ENCODE measurements at regions not wholly inside any gene's neighbourhood (a gene's known extent, or its start where the extent isn't known, plus 50 kb on each side); places are given as distances from the start of the nearest gene placed in this dataset.
"Not testable (repeated sequence)": the region's sequence is repeated elsewhere in the genome, so short reads cannot be mapped to it uniquely, and the experiment has no call there.

DNA sequence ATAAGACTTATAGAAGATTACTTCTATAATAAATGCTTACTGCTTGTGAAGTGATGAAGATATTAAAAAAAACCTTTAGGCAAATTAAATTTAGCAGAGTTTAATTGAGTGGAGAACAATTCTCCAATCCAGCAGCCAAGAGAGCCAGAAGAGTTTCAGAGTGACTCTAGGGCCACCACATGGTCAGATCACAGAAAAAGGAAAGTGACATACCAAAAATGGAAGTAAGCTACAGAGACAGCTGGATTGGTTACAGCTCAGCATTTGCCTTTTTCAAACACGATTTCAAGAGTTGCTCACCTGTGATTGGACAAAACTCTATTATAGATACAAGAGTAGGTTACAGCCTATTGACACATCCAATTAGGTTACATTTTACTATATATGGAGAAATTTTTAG is 79.0 kb upstream of the TRAM1L1 start:
- DNase-seq (ENCODE audit: extremely low read depth, low read depth) = no peak
- H3K4me3 ChIP-seq (replicated peaks; ENCODE audit: low read depth, low read length) = no peak overlapping the region
- TF ChIP-seq, protein P1, sequence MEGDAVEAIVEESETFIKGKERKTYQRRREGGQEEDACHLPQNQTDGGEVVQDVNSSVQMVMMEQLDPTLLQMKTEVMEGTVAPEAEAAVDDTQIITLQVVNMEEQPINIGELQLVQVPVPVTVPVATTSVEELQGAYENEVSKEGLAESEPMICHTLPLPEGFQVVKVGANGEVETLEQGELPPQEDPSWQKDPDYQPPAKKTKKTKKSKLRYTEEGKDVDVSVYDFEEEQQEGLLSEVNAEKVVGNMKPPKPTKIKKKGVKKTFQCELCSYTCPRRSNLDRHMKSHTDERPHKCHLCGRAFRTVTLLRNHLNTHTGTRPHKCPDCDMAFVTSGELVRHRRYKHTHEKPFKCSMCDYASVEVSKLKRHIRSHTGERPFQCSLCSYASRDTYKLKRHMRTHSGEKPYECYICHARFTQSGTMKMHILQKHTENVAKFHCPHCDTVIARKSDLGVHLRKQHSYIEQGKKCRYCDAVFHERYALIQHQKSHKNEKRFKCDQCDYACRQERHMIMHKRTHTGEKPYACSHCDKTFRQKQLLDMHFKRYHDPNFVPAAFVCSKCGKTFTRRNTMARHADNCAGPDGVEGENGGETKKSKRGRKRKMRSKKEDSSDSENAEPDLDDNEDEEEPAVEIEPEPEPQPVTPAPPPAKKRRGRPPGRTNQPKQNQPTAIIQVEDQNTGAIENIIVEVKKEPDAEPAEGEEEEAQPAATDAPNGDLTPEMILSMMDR (IDR thresholded peaks at IDR 0.05; ENCODE audit: low read depth, low read length, missing control alignments) = no peak

DNA sequence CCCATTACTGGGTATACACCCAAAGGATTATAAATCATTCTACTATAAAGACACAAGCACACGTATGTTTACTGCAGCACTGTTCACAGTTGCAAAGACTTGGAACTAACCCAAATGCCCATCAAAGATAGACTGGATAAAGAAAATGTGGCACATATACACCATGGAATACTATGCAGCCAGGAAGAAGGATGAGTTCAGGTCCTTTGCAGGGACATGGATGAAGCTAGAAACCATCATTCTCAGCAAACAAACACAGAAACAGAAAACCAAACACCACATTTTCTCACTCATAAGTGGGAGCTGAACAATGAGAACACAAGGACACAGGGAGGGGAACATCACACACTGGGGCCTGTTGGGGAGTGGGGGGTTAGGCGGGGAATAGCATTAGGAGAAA is 90.0 kb upstream of the TRAM1L1 start:
- not testable (repeated sequence) for DNase-seq (ENCODE audit: extremely low read depth, low read depth); H3K4me3 ChIP-seq (replicated peaks; ENCODE audit: low read depth, low read length)

DNA sequence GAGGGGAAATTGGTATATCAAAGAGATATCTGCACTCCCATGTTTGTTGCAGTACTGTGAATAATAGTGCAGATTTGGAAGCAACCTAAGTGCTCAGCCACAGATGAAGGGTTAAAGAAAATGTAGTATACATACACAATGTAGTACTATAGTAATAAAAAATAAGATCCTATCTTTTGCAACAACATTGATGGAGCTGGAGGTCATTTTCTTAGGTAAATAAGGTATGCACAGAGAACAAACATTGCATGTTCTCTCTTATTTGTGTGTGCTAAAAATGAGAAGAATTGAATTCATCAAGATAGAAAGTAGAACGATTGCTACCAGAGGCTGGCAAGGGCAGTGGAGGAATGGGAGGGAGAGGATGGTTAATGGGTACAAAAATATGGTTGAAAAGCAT is 117.9 kb upstream of the TRAM1L1 start:
- TF ChIP-seq, protein P1 (IDR thresholded peaks at IDR 0.05; ENCODE audit: low read depth, low read length, missing control alignments) = no peak
- H3K4me3 ChIP-seq (replicated peaks; ENCODE audit: low read depth, low read length) = no peak overlapping the region
- DNase-seq (ENCODE audit: extremely low read depth, low read depth) = no peak

DNA sequence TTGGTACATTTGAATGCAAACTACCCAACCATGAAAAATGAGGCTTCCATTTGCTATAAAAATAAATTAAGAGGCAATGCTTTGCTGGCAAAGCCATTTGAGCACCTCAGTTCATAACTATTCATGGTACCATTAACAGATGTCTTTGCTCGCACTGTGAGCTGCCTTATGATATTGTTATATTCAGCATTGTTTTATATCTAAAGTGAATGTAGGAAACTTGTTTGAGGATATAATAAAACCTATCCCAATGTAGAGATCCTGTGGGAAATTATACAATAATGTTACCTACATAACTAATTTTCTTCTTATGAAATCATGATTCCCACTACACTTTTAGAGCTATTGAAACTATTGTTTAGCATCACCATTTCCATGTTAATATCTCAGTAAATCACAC is 125.2 kb upstream of the TRAM1L1 start:
- H3K4me3 ChIP-seq (replicated peaks; ENCODE audit: low read depth, low read length) = no peak overlapping the region
- TF ChIP-seq, protein P1 (IDR thresholded peaks at IDR 0.05; ENCODE audit: low read depth, low read length, missing control alignments) = no peak
- no peak for DNase-seq (ENCODE audit: extremely low read depth, low read depth)

DNA sequence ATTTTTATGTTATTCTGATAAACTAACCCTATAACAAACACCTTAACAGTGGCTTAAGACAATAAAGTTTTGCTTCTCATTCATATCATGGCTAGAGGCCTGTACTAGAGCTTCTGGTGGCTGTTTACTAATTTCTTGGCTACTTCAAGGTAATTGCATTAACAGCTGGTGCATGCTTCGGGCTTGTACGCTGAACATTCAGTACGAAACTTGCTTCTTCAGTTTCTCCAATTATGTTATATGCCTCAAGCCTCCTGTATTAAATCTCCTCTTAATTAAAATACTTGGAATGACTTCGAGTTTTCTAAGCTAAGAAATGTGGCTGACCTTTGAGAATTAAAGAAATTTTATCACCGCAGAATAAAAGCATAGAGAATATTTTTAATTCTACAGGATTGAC is 138.9 kb upstream of the TRAM1L1 start:
- TF ChIP-seq, protein P1 (IDR thresholded peaks at IDR 0.05; ENCODE audit: low read depth, low read length, missing control alignments) = no peak
- no peak overlapping the region for H3K4me3 ChIP-seq (replicated peaks; ENCODE audit: low read depth, low read length)
- no peak for DNase-seq (ENCODE audit: extremely low read depth, low read depth)

DNA sequence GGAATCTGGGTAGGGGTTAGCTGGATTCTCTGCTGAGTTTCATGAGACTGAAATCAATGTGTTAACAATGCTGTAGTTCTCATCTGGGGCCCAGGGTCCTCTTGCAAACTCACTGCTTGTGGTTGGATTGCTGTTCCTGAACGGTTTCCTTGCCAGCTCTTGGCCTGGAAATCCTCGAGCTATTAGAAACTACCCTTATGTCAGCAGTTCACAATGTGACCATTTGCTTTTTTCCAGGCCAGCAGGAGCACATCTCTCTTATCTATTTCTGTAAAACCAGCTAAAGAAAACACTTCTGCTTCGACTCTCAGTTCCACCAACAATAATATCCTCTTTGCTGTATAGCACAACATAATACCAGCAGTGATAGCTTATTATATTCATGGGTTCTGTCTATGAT is 140.1 kb upstream of the TRAM1L1 start:
- no peak overlapping the region for H3K4me3 ChIP-seq (replicated peaks; ENCODE audit: low read depth, low read length)
- TF ChIP-seq, protein P1 (IDR thresholded peaks at IDR 0.05; ENCODE audit: low read depth, low read length, missing control alignments) = no peak
- no peak for DNase-seq (ENCODE audit: extremely low read depth, low read depth)

DNA sequence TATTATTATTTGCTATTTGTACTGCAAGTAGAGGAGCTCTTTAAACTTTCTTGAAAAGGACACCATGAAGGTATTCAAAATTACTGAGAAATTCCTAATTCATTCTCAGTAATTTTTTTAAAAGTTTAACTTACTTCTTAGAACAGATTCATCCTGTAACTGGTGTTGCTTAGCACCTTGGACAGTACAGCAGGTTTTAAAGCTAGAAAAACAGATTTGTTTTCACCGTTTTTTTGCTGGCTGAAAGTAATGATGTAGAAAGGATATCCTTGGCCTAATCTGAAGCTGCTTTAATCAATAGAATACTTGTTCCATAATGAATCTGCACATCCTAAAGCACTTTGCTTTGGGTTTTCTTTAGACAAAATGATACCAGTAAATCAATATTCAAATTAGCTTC is 142.5 kb upstream of the TRAM1L1 start:
- DNase-seq (ENCODE audit: extremely low read depth, low read depth) = no peak
- TF ChIP-seq, protein P1 (IDR thresholded peaks at IDR 0.05; ENCODE audit: low read depth, low read length, missing control alignments) = no peak
- H3K4me3 ChIP-seq (replicated peaks; ENCODE audit: low read depth, low read length) = no peak overlapping the region

All from HFF-Myc (cell line).